Upper lobe of left lung (tissue), 6 donors: ENCODE measurements at regions not wholly inside any gene's neighbourhood (a gene's known extent, or its start where the extent isn't known, plus 50 kb on each side); places are given as distances from the start of the nearest gene placed in this dataset.

ENCODE experiments used
- ATAC-seq, 2 donors: fragments of 200-7000 bp; cut with Tn5 transposase; one replicate each; pipeline ENCODE4 v1.9.1; 2022; ENCODE audit warnings: mild to moderate bottlenecking in 2 of 2, moderate library complexity in 2 of 2; ENCODE audit not compliant: low FRiP score in 2 of 2
- DNase-seq, 2 donors: peaks; one replicate each; pipeline ENCODE4 v3.0.0-alpha.2; 2019 to 2020
- H3K27ac ChIP-seq, 4 donors: fragments of 200-600 bp; sonication (generic); one replicate each; pipeline ENCODE4 v1.5.1; 2016 to 2019
- H3K27me3 ChIP-seq, 4 donors: fragments of 200-600 bp; sonication (generic); one replicate each; pipeline ENCODE4 v1.5.1; 2017 to 2019
- H3K36me3 ChIP-seq, 4 donors: fragments of 200-600 bp; sonication (generic); one replicate each; pipeline ENCODE4 v1.5.1; 2016 to 2019
- H3K4me1 ChIP-seq, 4 donors: fragments of 200-600 bp; sonication (generic); one replicate each; pipeline ENCODE4 v1.5.1; 2018 to 2019
- H3K4me3 ChIP-seq, 4 donors: fragments of 200-600 bp; sonication (generic); one replicate each; pipeline ENCODE4 v1.5.1; 2017 to 2019; ENCODE audit warnings: mild to moderate bottlenecking in 2 of 4, moderate library complexity in 1 of 4
- H3K9me3 ChIP-seq, 4 donors: fragments of 200-600 bp; sonication (generic); one replicate each; pipeline ENCODE4 v1.5.1; 2018 to 2019
- CTCF ChIP-seq, 6 experiments: fragments of 450-650 bp in 4 of 6; fragments of 200-600 bp in 2 of 6; sonication (generic) in 2 of 6; IDR thresholded peaks; one replicate each; pipeline ENCODE4 v1.5.1; 2016 to 2019; ENCODE audit warnings: antibody characterized with exemption in 6 of 6
- EP300 ChIP-seq, 4 donors: sonication (generic); formaldehyde crosslinking; IDR thresholded peaks; one replicate each; pipeline ENCODE4 v1.5.1; 2017; ENCODE audit warnings: antibody characterized with exemption in 4 of 4, control low read depth in 2 of 4
- POLR2A ChIP-seq, 4 donors: fragments of 450-650 bp; IDR thresholded peaks; one replicate each; pipeline ENCODE4 v1.5.1; 2016 to 2017; ENCODE audit warnings: antibody characterized with exemption in 4 of 4, mild to moderate bottlenecking in 2 of 4
- POLR2AphosphoS5 ChIP-seq, 2 donors: sonication (generic); formaldehyde crosslinking; IDR thresholded peaks; one replicate each; pipeline ENCODE4 v1.5.1; 2017; ENCODE audit warnings: antibody characterized with exemption in 2 of 2
- WGBS, 2 donors: methylation state at CpG; one replicate each; pipeline ENCODE4 v1.1.5; 2017 to 2018; 5-methylcytosine and 5-hydroxymethylcytosine counted together
- donor health status: DM: no; HTN: no; CAD: no; lungs with moderate emphysema.
- donor health status: DM: no; HTN: yes; CAD: no; lungs with severe emphysema.

GRCh38 chr4:7120341-7120740, 52.5 kb upstream of the GRPEL1 start:
- H3K4me1 ChIP-seq: no peaks in the 10 kb centered on the region
- no peak overlapping the region for H3K27ac ChIP-seq
- 70 to 84% methylated on average over 4 to 8 of the region's 8 CpGs for WGBS, 2 donors
- H3K4me3 ChIP-seq: no peak overlapping the region
- H3K27me3 ChIP-seq: no peaks in the 10 kb centered on the region
- H3K36me3 ChIP-seq: no peaks in the 10 kb centered on the region
- no peak for TF ChIP-seq POLR2AphosphoS5 (IDR thresholded peaks at IDR 0.05)
- no peak for TF ChIP-seq POLR2A (IDR thresholded peaks at IDR 0.05)
- TF ChIP-seq CTCF (IDR thresholded peaks at IDR 0.05): no peak
- no peak for TF ChIP-seq EP300 (IDR thresholded peaks at IDR 0.05)
- no peaks in the 10 kb centered on the region for H3K9me3 ChIP-seq
- DNase-seq (no peak), ATAC-seq (no peak)

GRCh38 chr4:7118013-7118832, 50.4 kb upstream of the GRPEL1 start:
- no peaks in the 10 kb centered on the region for H3K9me3 ChIP-seq
- TF ChIP-seq POLR2AphosphoS5 (IDR thresholded peaks at IDR 0.05) (no peak), CTCF (IDR thresholded peaks at IDR 0.05) (no peak), POLR2A (IDR thresholded peaks at IDR 0.05) (no peak), EP300 (IDR thresholded peaks at IDR 0.05) (no peak)
- no peaks in the 10 kb centered on the region for H3K4me1 ChIP-seq
- no peak overlapping the region for H3K4me3 ChIP-seq
- no peak overlapping the region for H3K27ac ChIP-seq
- WGBS, 2 donors: 89% methylated on average over 2 of the region's 2 CpGs
- ATAC-seq: no peak
- H3K36me3 ChIP-seq: no peaks in the 10 kb centered on the region
- H3K27me3 ChIP-seq: no peaks in the 10 kb centered on the region
- DNase-seq: no peak
